HCT116 (cell line): ENCODE measurements at regions not wholly inside any gene's neighbourhood (a gene's known extent, or its start where the extent isn't known, plus 50 kb on each side); places are given as distances from the start of the nearest gene placed in this dataset.

ENCODE experiments used
- ATAC-seq: fragments of 200-7000 bp; cut with Tn5 transposase; 2 replicates; pipeline ENCODE4 v1.9.1; 2020; ENCODE audit warnings: mild to moderate bottlenecking, moderate library complexity
- BruUV-seq: library from RNA; stranded (reverse); fragments of 400-500 nt; replicated peaks from 2 replicates; lab custom pipeline; 2021; lab: Mats Ljungman, UMichigan
- CTCF ChIA-PET: fragments of 300-600 bp; sonication (Branson Sonifier 250); formaldehyde crosslinking; loops from one replicate; lab custom pipeline; 2021; ENCODE audit warnings: antibody characterized with exemption; lab: Charles Lee
- POLR2A ChIA-PET: fragments of 300-600, 350-600 bp; sonication (Branson Sonifier 250); formaldehyde crosslinking; loops from one replicate; lab custom pipeline; 2021; ENCODE audit warnings: antibody characterized with exemption; lab: Charles Lee
- RAD21 ChIA-PET, 2 experiments: fragments of 300-600 bp; sonication (Branson Sonifier 250); formaldehyde crosslinking; loops; one replicate each; lab custom pipeline; 2023; ENCODE audit warnings: low total read pairs in 2 of 2; ENCODE audit not compliant: uncharacterized antibody in 2 of 2, unreplicated experiment in 2 of 2, low non-redundant PET in 1 of 2; lab: Charles Lee
- DNase-seq: peaks from one replicate; pipeline ENCODE4 v3.0.0-alpha.2; 2010; ENCODE audit warnings: low read depth, low spot score
- H2AFZ ChIP-seq: fragments of 200-600 bp; shearing (Covaris generic), sonication (generic); 2 replicates; pipeline ENCODE4 v1.6.1; 2017; ENCODE audit warnings: low read depth, mixed run types, mixed read lengths, antibody characterized with exemption, low read length; ENCODE audit not compliant: poor library complexity, severe bottlenecking
- H3K27ac ChIP-seq: 2 replicates; pipeline ENCODE4 v1.5.1; 2012; ENCODE audit warnings: low read depth, low read length
- H3K27me3 ChIP-seq: fragments of 200-600 bp; sonication (generic); 2 replicates; pipeline ENCODE4 v1.6.1; 2016; ENCODE audit warnings: mixed run types, low read length, mixed read lengths; ENCODE audit not compliant: insufficient read depth
- H3K36me3 ChIP-seq, 2 experiments: fragments of 200-500 bp in 1 of 2; fragments of 200-600 bp in 1 of 2; sonication (Bioruptor generic) in 1 of 2; sonication (generic) in 1 of 2; 2 replicates each; pipeline versions ENCODE4 v1.5.1 to v1.6.1; 2014 to 2016; ENCODE audit warnings: low read length in 2 of 2, inconsistent platforms in 1 of 2, mixed read lengths in 1 of 2, mixed run types in 1 of 2; ENCODE audit not compliant: insufficient read depth in 2 of 2, control insufficient read depth in 1 of 2
- H3K4me1 ChIP-seq, 2 experiments: fragments of 200-600 bp in 1 of 2; sonication (generic) in 1 of 2; 2 replicates each; pipeline versions ENCODE4 v1.5.1 to v1.6.1; 2012 to 2017; ENCODE audit warnings: low read length in 2 of 2, inconsistent platforms in 1 of 2, mild to moderate bottlenecking in 1 of 2, mixed read lengths in 1 of 2, mixed run types in 1 of 2, moderate library complexity in 1 of 2; ENCODE audit not compliant: insufficient read depth in 2 of 2, control insufficient read depth in 1 of 2
- H3K4me2 ChIP-seq: fragments of 200-600 bp; sonication (generic); 2 replicates; pipeline ENCODE4 v1.6.1; 2017; ENCODE audit warnings: mixed run types, low read length, mixed read lengths
- H3K4me3 ChIP-seq, 2 experiments: fragments of 200-600 bp in 1 of 2; sonication (generic) in 1 of 2; replicated peaks in 1 of 2; 2 replicates each; pipeline ENCODE4 v1.5.1; 2011 to 2016; ENCODE audit warnings: low read length in 2 of 2, control low read depth in 1 of 2, low read depth in 1 of 2, mild to moderate bottlenecking in 1 of 2, mixed read lengths in 1 of 2, mixed run types in 1 of 2
- H3K79me2 ChIP-seq: fragments of 200-600 bp; sonication (generic); 2 replicates; pipeline ENCODE4 v1.6.1; 2017; ENCODE audit warnings: mild to moderate bottlenecking, mixed run types, low read length, moderate library complexity, mixed read lengths; ENCODE audit not compliant: insufficient read depth
- H3K9ac ChIP-seq: fragments of 200-600 bp; sonication (generic); 2 replicates; pipeline ENCODE4 v1.6.1; 2016; ENCODE audit warnings: low read length, mixed read lengths
- H3K9me2 ChIP-seq: fragments of 200-600 bp; sonication (generic), shearing (Covaris generic); 2 replicates; pipeline ENCODE4 v1.6.1; 2017; ENCODE audit warnings: mixed run types, mild to moderate bottlenecking, moderate library complexity; ENCODE audit not compliant: insufficient read depth
- H3K9me3 ChIP-seq, 2 experiments: fragments of 200-500 bp in 1 of 2; fragments of 200-600 bp in 1 of 2; sonication (Bioruptor generic) in 1 of 2; sonication (generic) in 1 of 2; 2 replicates each; pipeline ENCODE4 v1.6.1; 2014 to 2017; ENCODE audit warnings: low read length in 2 of 2, mixed read lengths in 2 of 2, inconsistent platforms in 1 of 2, low read depth in 1 of 2, mild to moderate bottlenecking in 1 of 2, mixed run types in 1 of 2, moderate library complexity in 1 of 2; ENCODE audit not compliant: control insufficient read depth in 1 of 2, insufficient read depth in 1 of 2
- H4K20me1 ChIP-seq: fragments of 200-600 bp; sonication (generic), shearing (Covaris generic); 2 replicates; pipeline ENCODE4 v1.6.1; 2017; ENCODE audit warnings: mixed run types, mild to moderate bottlenecking, moderate library complexity; ENCODE audit not compliant: insufficient read depth
- CBX3 ChIP-seq: IDR thresholded peaks from 2 replicates; pipeline ENCODE4 v1.6.1; 2012; ENCODE audit warnings: low read depth
- EGR1 ChIP-seq: IDR thresholded peaks from 2 replicates; pipeline ENCODE4 v1.6.1; 2012; ENCODE audit warnings: low read depth
- ELF1 ChIP-seq: IDR thresholded peaks from 2 replicates; pipeline ENCODE4 v1.6.1; 2012; ENCODE audit warnings: low read depth, borderline replicate concordance
- EZH2 ChIP-seq: fragments of 200-600 bp; sonication (generic); IDR thresholded peaks from 2 replicates; pipeline ENCODE4 v1.6.1; 2017; ENCODE audit warnings: antibody characterized with exemption, mixed run types
- EZH2phosphoT487 ChIP-seq: fragments of 200-600 bp; IDR thresholded peaks from 2 replicates; pipeline ENCODE4 v1.6.1; 2018; ENCODE audit warnings: antibody characterized with exemption, borderline replicate concordance
- POLR2AphosphoS5 ChIP-seq: IDR thresholded peaks from 2 replicates; pipeline ENCODE4 v1.6.1; 2011; ENCODE audit warnings: mild to moderate bottlenecking, low read depth, low read length, moderate library complexity
- RAD21 ChIP-seq: IDR thresholded peaks from 2 replicates; pipeline ENCODE4 v1.6.1; 2012; ENCODE audit warnings: low read depth, mild to moderate bottlenecking
- TCF7L2 ChIP-seq: IDR thresholded peaks from 2 replicates; pipeline ENCODE4 v1.7.0; 2011; ENCODE audit warnings: borderline replicate concordance, inconsistent platforms; ENCODE audit not compliant: insufficient read depth, insufficient read length; ENCODE audit errors: extremely low read depth
- YY1 ChIP-seq: IDR thresholded peaks from 2 replicates; pipeline ENCODE4 v1.6.1; 2011; ENCODE audit warnings: low read length, low read depth, moderate library complexity, mild to moderate bottlenecking; ENCODE audit not compliant: insufficient replicate concordance; ENCODE audit errors: extremely low read depth
- ZNF274 ChIP-seq: fragments of 200-500 bp; sonication (Bioruptor generic); IDR thresholded peaks from 2 replicates; pipeline ENCODE4 v1.6.1; 2014; ENCODE audit warnings: mild to moderate bottlenecking, low read depth, low read length, inconsistent platforms
- intact Hi-C: fragments of 100-400 bp; cut with micrococcal nuclease; formaldehyde crosslinking; loops from 2 replicates; pipeline ENCODE4 v1.10.0; 2022
- TF ChIP-seq, protein P1 (sequence below), 3 experiments: fragments of 200-600 bp in 1 of 3; sonication (generic) in 1 of 3; IDR thresholded peaks in 2 of 3; conservative IDR thresholded peaks in 1 of 3; 2 replicates each; pipeline ENCODE4 v1.5.1; 2012 to 2017; ENCODE audit warnings: low read depth in 2 of 3, low read length in 2 of 3, antibody characterized with exemption in 1 of 3, borderline replicate concordance in 1 of 3, control low read depth in 1 of 3, mild to moderate bottlenecking in 1 of 3, mixed read lengths in 1 of 3, mixed run types in 1 of 3, moderate library complexity in 1 of 3; ENCODE audit not compliant: insufficient read depth in 1 of 3
- TF ChIP-seq, protein P2 (sequence below): IDR thresholded peaks from 2 replicates; pipeline ENCODE4 v1.6.1; 2012

DNA sequence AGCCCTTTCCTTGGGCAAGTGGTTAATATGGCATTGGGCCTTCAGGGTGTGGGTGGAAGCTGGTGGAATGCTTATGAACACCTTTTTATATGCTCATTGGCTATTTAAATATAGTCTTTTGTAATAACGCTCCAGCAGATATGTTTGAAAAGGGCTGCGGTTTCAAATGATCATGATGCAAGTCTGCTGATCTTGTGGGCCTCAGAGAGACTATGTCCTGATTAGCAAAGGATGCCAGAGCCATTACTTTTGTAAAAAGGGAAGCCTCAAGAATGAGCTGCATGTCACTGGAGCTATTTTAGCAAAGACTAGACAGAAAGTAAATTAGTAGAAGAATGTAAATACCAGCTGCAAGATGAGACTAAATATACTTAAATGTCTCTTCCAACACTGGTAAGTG lies 200.5 kb downstream of the GXYLT1 start:
- no peak for DNase-seq
- no peak for ATAC-seq
- no TSS peak for BruUV-seq
- Histone ChIP-seq H3K4me1 (no peaks in the 10 kb centered on the region), H2AFZ (no peak overlapping the region), H3K27me3 (peaks cover 5% of the 10 kb centered on the region; the same call in 1 of the 2 replicates), H3K79me2 (no peaks in the 10 kb centered on the region), H3K27ac (no peak overlapping the region), H3K4me2 (no peak overlapping the region), H3K9ac (no peak overlapping the region), H3K9me3 (no peaks in the 10 kb centered on the region), H4K20me1 (no peaks in the 10 kb centered on the region), H3K36me3 (no peaks in the 10 kb centered on the region), H3K9me2 (no peaks in the 10 kb centered on the region), H3K4me3 (no peak overlapping the region)
- ChIA-PET RAD21 (no interaction called here), CTCF (no interaction called here), POLR2A (no interaction called here)
- TF ChIP-seq CBX3 (no peak), YY1 (no peak), RAD21 (no peak), EZH2 (no peak), EGR1 (no peak), TCF7L2 (no peak), ELF1 (no peak), EZH2phosphoT487 (no peak), POLR2AphosphoS5 (no peak), ZNF274 (no peak)
- TF ChIP-seq, protein P1, sequence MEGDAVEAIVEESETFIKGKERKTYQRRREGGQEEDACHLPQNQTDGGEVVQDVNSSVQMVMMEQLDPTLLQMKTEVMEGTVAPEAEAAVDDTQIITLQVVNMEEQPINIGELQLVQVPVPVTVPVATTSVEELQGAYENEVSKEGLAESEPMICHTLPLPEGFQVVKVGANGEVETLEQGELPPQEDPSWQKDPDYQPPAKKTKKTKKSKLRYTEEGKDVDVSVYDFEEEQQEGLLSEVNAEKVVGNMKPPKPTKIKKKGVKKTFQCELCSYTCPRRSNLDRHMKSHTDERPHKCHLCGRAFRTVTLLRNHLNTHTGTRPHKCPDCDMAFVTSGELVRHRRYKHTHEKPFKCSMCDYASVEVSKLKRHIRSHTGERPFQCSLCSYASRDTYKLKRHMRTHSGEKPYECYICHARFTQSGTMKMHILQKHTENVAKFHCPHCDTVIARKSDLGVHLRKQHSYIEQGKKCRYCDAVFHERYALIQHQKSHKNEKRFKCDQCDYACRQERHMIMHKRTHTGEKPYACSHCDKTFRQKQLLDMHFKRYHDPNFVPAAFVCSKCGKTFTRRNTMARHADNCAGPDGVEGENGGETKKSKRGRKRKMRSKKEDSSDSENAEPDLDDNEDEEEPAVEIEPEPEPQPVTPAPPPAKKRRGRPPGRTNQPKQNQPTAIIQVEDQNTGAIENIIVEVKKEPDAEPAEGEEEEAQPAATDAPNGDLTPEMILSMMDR (IDR thresholded peaks at IDR 0.05 in 2 of 3, conservative IDR thresholded peaks at IDR 0.05 in 1 of 3; ENCODE audit: borderline replicate concordance in 1 of 3, insufficient read depth in 1 of 3, low read depth in 2 of 3, low read length in 2 of 3): no peak
- TF ChIP-seq, protein P2, sequence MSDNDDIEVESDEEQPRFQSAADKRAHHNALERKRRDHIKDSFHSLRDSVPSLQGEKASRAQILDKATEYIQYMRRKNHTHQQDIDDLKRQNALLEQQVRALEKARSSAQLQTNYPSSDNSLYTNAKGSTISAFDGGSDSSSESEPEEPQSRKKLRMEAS: no peak
- intact Hi-C loops: no loop called here
